ENCODE measurements at regions not wholly inside any gene's neighbourhood (a gene's known extent, or its start where the extent isn't known, plus 50 kb on each side); places are given as distances from the start of the nearest gene placed in this dataset.

DNA sequence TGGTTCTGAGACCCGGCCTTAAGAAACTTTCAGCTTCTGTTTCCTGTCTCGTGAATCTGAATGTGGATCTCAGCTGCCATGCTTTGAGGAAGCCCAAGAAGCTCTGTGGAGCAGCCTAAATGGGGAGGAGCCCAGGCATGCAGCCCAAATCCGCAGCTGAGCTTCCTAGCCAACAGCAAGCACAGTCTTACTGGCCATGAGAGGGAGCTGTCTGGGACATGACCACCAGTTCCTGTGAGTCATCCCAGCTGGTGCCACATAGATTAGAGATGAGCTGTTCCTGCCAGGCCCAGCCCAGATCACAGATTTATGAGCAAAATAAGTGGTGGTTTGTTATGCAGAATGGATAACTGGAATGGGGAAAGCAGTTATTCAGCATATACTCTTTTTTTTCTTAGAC, 224.4 kb upstream of the APCDD1 start:
- no peak overlapping the region for H2AFZ ChIP-seq (ENCODE audit: low read depth, low read length)
- H4K20me1 ChIP-seq (ENCODE audit: insufficient read depth): no peaks in the 10 kb centered on the region
- H3K9ac ChIP-seq (ENCODE audit: low read length): no peak overlapping the region
- H3K36me3 ChIP-seq (ENCODE audit: insufficient read depth, low read length): no peaks in the 10 kb centered on the region
- H3K79me2 ChIP-seq (replicated peaks; ENCODE audit: insufficient read depth, low read length): no peaks in the 10 kb centered on the region
- TF ChIP-seq MXI1 (conservative IDR thresholded peaks at IDR 0.05; ENCODE audit: poor library complexity, severe bottlenecking) (no peak), SMC3 (conservative IDR thresholded peaks at IDR 0.05; ENCODE audit: poor library complexity) (no peak), EZH2 (IDR thresholded peaks at IDR 0.05; ENCODE audit: borderline replicate concordance, insufficient read depth, low read length, poor library complexity, severe bottlenecking) (no peak), RAD21 (conservative IDR thresholded peaks at IDR 0.05) (no peak), EP300 (conservative IDR thresholded peaks at IDR 0.05; ENCODE audit: poor library complexity, severe bottlenecking) (no peak), POLR2AphosphoS5 (IDR thresholded peaks at IDR 0.05) (no peak), TAF1 (IDR thresholded peaks at IDR 0.05; ENCODE audit: low read depth) (no peak)
- TF ChIP-seq, protein P1, sequence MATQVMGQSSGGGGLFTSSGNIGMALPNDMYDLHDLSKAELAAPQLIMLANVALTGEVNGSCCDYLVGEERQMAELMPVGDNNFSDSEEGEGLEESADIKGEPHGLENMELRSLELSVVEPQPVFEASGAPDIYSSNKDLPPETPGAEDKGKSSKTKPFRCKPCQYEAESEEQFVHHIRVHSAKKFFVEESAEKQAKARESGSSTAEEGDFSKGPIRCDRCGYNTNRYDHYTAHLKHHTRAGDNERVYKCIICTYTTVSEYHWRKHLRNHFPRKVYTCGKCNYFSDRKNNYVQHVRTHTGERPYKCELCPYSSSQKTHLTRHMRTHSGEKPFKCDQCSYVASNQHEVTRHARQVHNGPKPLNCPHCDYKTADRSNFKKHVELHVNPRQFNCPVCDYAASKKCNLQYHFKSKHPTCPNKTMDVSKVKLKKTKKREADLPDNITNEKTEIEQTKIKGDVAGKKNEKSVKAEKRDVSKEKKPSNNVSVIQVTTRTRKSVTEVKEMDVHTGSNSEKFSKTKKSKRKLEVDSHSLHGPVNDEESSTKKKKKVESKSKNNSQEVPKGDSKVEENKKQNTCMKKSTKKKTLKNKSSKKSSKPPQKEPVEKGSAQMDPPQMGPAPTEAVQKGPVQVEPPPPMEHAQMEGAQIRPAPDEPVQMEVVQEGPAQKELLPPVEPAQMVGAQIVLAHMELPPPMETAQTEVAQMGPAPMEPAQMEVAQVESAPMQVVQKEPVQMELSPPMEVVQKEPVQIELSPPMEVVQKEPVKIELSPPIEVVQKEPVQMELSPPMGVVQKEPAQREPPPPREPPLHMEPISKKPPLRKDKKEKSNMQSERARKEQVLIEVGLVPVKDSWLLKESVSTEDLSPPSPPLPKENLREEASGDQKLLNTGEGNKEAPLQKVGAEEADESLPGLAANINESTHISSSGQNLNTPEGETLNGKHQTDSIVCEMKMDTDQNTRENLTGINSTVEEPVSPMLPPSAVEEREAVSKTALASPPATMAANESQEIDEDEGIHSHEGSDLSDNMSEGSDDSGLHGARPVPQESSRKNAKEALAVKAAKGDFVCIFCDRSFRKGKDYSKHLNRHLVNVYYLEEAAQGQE (IDR thresholded peaks at IDR 0.05; ENCODE audit: borderline replicate concordance): no peak
- TF ChIP-seq, protein P2, sequence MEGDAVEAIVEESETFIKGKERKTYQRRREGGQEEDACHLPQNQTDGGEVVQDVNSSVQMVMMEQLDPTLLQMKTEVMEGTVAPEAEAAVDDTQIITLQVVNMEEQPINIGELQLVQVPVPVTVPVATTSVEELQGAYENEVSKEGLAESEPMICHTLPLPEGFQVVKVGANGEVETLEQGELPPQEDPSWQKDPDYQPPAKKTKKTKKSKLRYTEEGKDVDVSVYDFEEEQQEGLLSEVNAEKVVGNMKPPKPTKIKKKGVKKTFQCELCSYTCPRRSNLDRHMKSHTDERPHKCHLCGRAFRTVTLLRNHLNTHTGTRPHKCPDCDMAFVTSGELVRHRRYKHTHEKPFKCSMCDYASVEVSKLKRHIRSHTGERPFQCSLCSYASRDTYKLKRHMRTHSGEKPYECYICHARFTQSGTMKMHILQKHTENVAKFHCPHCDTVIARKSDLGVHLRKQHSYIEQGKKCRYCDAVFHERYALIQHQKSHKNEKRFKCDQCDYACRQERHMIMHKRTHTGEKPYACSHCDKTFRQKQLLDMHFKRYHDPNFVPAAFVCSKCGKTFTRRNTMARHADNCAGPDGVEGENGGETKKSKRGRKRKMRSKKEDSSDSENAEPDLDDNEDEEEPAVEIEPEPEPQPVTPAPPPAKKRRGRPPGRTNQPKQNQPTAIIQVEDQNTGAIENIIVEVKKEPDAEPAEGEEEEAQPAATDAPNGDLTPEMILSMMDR (IDR thresholded peaks at IDR 0.05; ENCODE audit: poor library complexity, severe bottlenecking): no peak
- no peaks in the 10 kb centered on the region for H3K9me2 ChIP-seq (ENCODE audit: insufficient read depth, low read length)
- H3K9me3 ChIP-seq (ENCODE audit: low read length): no peaks in the 10 kb centered on the region
- H3F3A ChIP-seq (ENCODE audit: insufficient read depth, low read length, poor library complexity, severe bottlenecking): no peaks in the 10 kb centered on the region
- no peak overlapping the region for H3K4me3 ChIP-seq (ENCODE audit: low read length)
- H3K27ac ChIP-seq (ENCODE audit: low read length): no peak overlapping the region
- no peaks in the 10 kb centered on the region for H3K27me3 ChIP-seq (ENCODE audit: insufficient read depth, low read depth, low read length)
- no peak overlapping the region for H3K4me2 ChIP-seq (ENCODE audit: low read length)

DNA sequence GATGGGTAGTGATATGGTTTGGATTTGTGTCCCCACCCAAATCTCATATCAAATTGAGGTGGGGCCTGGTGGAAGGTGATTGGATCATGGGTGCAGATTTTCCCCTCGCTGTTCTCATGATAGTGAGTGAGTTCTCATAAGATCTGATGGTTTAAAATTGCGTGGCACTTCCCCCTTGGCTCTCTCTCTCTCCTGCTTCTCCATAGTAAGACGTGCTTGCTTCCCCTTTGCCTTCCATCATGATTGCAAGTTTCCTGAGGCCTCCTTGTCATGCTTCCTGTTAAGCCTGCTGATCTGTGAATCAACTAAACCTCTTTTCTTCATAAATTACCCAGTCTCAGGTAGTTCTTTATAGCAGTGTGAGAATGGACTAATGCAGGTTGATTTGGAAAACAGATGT, 223.2 kb upstream of the APCDD1 start:
- no peaks in the 10 kb centered on the region for H3F3A ChIP-seq (ENCODE audit: insufficient read depth, low read length, poor library complexity, severe bottlenecking)

More for the DNA sequence above, 223.2 kb upstream of the APCDD1 start:
- Histone ChIP-seq H2AFZ (ENCODE audit: low read depth, low read length) (no peak overlapping the region), H3K9me3 (ENCODE audit: low read length) (no peaks in the 10 kb centered on the region), H3K9ac (ENCODE audit: low read length) (no peak overlapping the region), H3K79me2 (replicated peaks; ENCODE audit: insufficient read depth, low read length) (no peaks in the 10 kb centered on the region), H3K27me3 (ENCODE audit: insufficient read depth, low read depth, low read length) (no peaks in the 10 kb centered on the region), H3K4me3 (ENCODE audit: low read length) (no peak overlapping the region), H3K4me2 (ENCODE audit: low read length) (no peak overlapping the region), H4K20me1 (ENCODE audit: insufficient read depth) (no peaks in the 10 kb centered on the region), H3K27ac (ENCODE audit: low read length) (no peak overlapping the region), H3K36me3 (ENCODE audit: insufficient read depth, low read length) (no peaks in the 10 kb centered on the region), H3K9me2 (ENCODE audit: insufficient read depth, low read length) (no peaks in the 10 kb centered on the region)
- TF ChIP-seq EZH2 (IDR thresholded peaks at IDR 0.05; ENCODE audit: borderline replicate concordance, insufficient read depth, low read length, poor library complexity, severe bottlenecking) (no peak), EP300 (conservative IDR thresholded peaks at IDR 0.05; ENCODE audit: poor library complexity, severe bottlenecking) (no peak), TAF1 (IDR thresholded peaks at IDR 0.05; ENCODE audit: low read depth) (no peak), SMC3 (conservative IDR thresholded peaks at IDR 0.05; ENCODE audit: poor library complexity) (no peak), RAD21 (conservative IDR thresholded peaks at IDR 0.05) (no peak), MXI1 (conservative IDR thresholded peaks at IDR 0.05; ENCODE audit: poor library complexity, severe bottlenecking) (no peak)
- TF ChIP-seq, protein P2 (IDR thresholded peaks at IDR 0.05; ENCODE audit: poor library complexity, severe bottlenecking): no peak
- TF ChIP-seq, protein P1 (IDR thresholded peaks at IDR 0.05; ENCODE audit: borderline replicate concordance): no peak
